KMS-11 (cell line): ENCODE measurements at regions not wholly inside any gene's neighbourhood (a gene's known extent, or its start where the extent isn't known, plus 50 kb on each side); places are given as distances from the start of the nearest gene placed in this dataset.
A peak's percentile ranks its signal among the peaks of the same experiment; 100 is the strongest.

Experiments
- H2AFZ ChIP-seq: fragments of 200-600 bp; sonication (generic); 2 replicates; pipeline ENCODE4 v1.6.1; 2016; ENCODE audit warnings: antibody characterized with exemption, mixed run types, low read depth
- H3K27ac ChIP-seq: fragments of 200-600 bp; sonication (generic); 2 replicates; pipeline ENCODE4 v1.6.1; 2016; ENCODE audit warnings: mild to moderate bottlenecking, mixed run types
- H3K27me3 ChIP-seq: fragments of 200-600 bp; sonication (generic); 2 replicates; pipeline ENCODE4 v1.6.1; 2017; ENCODE audit warnings: mild to moderate bottlenecking, low read depth, mixed run types, moderate library complexity; ENCODE audit not compliant: insufficient read depth
- H3K36me3 ChIP-seq: fragments of 200-600 bp; sonication (generic); 2 replicates; pipeline ENCODE4 v1.6.1; 2017; ENCODE audit warnings: mild to moderate bottlenecking, mixed run types; ENCODE audit not compliant: insufficient read depth
- H3K4me1 ChIP-seq: fragments of 200-600 bp; sonication (generic); 2 replicates; pipeline ENCODE4 v1.6.1; 2016; ENCODE audit warnings: mild to moderate bottlenecking, low read depth, mixed run types; ENCODE audit not compliant: poor library complexity, severe bottlenecking
- H3K4me2 ChIP-seq: fragments of 200-600 bp; sonication (generic); 2 replicates; pipeline ENCODE4 v1.7.0; 2016; ENCODE audit warnings: mild to moderate bottlenecking, mixed run types
- H3K4me3 ChIP-seq: fragments of 200-600 bp; sonication (generic); IDR thresholded peaks from 2 replicates; pipeline ENCODE4 v1.6.1; 2017; ENCODE audit warnings: low read depth, low read length, mixed read lengths; ENCODE audit not compliant: insufficient read depth
- H3K79me2 ChIP-seq: fragments of 200-600 bp; sonication (generic); 2 replicates; pipeline ENCODE4 v1.6.1; 2016; ENCODE audit warnings: low read depth, mixed run types; ENCODE audit not compliant: insufficient read depth
- H3K9ac ChIP-seq: fragments of 200-600 bp; sonication (generic); 2 replicates; pipeline ENCODE4 v1.6.1; 2016; ENCODE audit warnings: mild to moderate bottlenecking, mixed run types
- H4K20me1 ChIP-seq: fragments of 200-600 bp; sonication (generic); 2 replicates; pipeline ENCODE4 v1.6.1; 2016; ENCODE audit warnings: mild to moderate bottlenecking, mixed run types; ENCODE audit not compliant: insufficient read depth
- TF ChIP-seq, protein P1 (sequence below): fragments of 200-600 bp; sonication (generic); conservative IDR thresholded peaks from 2 replicates; pipeline ENCODE4 v1.6.1; 2017; ENCODE audit warnings: low read depth, mild to moderate bottlenecking, antibody characterized with exemption, low read length, moderate library complexity, mixed read lengths

DNA sequence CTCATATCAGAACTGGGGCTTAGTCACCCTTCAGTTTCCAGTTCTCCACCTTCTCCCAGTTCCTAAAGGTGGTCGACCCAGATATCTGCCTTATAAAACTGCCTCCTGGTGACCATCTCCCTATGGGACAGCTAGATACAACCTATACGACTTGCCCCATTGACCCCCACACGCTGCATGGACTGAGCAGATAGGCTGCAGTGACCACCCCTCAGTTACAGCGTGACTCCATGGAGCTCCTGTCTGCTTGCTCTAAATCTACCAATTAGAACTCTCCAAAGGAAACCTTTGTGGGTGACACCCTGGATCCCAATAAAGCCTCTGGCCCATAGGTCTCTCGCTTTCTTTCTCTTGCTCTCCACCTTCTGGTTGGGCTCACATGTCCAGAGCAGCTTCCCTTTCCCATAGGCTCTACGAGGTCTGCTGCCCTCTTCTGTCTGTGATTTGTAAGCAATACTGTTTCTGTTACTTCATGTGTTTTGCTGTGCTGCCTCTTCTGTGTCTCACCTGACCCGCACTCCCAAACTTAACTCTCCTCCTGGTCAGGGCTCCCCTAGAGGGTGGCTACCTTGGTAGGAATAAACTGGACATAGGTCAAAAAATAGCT is 971.3 kb upstream of the FAM98A start:
- Histone ChIP-seq H4K20me1 (no peaks in the 10 kb centered on the region), H3K4me1 (no peaks in the 10 kb centered on the region), H3K4me3 (no peak overlapping the region), H3K4me2 (no peak overlapping the region), H2AFZ (no peak overlapping the region), H3K27me3 (no peaks in the 10 kb centered on the region), H3K79me2 (no peaks in the 10 kb centered on the region), H3K9ac (no peak overlapping the region), H3K27ac (no peak overlapping the region), H3K36me3 (no peaks in the 10 kb centered on the region)
- TF ChIP-seq, protein P1, sequence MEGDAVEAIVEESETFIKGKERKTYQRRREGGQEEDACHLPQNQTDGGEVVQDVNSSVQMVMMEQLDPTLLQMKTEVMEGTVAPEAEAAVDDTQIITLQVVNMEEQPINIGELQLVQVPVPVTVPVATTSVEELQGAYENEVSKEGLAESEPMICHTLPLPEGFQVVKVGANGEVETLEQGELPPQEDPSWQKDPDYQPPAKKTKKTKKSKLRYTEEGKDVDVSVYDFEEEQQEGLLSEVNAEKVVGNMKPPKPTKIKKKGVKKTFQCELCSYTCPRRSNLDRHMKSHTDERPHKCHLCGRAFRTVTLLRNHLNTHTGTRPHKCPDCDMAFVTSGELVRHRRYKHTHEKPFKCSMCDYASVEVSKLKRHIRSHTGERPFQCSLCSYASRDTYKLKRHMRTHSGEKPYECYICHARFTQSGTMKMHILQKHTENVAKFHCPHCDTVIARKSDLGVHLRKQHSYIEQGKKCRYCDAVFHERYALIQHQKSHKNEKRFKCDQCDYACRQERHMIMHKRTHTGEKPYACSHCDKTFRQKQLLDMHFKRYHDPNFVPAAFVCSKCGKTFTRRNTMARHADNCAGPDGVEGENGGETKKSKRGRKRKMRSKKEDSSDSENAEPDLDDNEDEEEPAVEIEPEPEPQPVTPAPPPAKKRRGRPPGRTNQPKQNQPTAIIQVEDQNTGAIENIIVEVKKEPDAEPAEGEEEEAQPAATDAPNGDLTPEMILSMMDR = peak; percentile 45

DNA sequence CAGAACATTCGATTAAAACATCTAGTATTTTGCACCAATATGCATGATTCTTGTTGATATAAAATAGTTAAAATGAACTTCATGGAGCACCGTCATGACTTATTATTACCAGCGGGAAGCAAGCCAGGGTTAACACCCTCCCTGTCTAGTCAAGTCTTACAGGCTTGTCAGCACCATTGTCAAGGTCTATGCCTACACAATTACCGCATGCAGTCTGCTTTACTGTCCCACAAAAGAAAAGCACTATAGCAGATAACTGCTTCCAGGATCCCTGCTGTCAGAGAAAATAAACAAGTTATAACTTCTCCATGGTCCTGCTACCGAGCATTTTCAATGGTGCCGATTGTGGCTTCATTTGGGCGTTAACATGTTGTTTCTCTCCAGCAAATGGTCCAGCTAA is 968.0 kb upstream of the FAM98A start:
- Histone ChIP-seq H3K4me2 (no peak overlapping the region), H4K20me1 (no peaks in the 10 kb centered on the region), H3K27me3 (no peaks in the 10 kb centered on the region), H3K27ac (no peak overlapping the region), H3K36me3 (no peaks in the 10 kb centered on the region), H3K4me1 (no peaks in the 10 kb centered on the region), H3K79me2 (no peaks in the 10 kb centered on the region), H3K9ac (no peak overlapping the region), H2AFZ (no peak overlapping the region), H3K4me3 (no peak overlapping the region)
- TF ChIP-seq, protein P1 = no peak

GRCh38 chr2:34552337-34552736 is 953.2 kb upstream of the FAM98A start:
- Histone ChIP-seq H3K27me3 (no peaks in the 10 kb centered on the region), H3K4me3 (no peak overlapping the region), H3K27ac (no peak overlapping the region), H3K36me3 (no peaks in the 10 kb centered on the region), H4K20me1 (no peaks in the 10 kb centered on the region), H3K79me2 (no peaks in the 10 kb centered on the region), H2AFZ (no peak overlapping the region), H3K9ac (no peak overlapping the region), H3K4me1 (no peaks in the 10 kb centered on the region), H3K4me2 (no peak overlapping the region)
- TF ChIP-seq, protein P1 = no peak

DNA sequence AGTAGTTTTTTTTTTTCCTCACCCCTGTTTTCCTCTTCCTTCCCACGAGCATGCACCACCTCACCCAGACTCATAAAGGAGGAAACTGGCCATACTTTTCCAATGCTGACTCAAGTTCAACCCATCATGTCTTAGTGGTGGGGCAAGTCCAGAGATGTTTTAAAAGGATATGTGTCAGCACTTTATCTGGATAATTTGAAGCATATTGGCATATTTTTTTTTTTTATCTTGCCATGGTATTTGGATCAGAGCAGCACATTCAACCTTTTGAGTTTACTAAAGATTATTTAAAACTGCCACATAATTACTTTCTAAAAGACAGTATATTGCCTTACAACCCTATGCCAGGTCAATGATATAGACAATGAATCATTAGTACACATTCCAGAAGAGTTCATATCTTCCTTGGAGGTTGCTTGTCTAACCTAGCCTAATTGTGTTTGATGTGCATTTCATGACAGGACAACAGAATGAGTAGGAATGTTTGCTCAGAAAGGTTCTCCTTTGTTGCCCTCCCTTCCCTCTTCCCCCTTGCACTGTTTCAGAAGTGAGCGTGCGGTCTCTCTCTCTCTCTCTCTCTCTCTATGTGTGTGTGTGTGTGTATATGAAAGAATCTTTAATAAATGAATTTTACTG is 950.7 kb upstream of the FAM98A start:
- Histone ChIP-seq H3K9ac (no peak overlapping the region), H3K4me1 (no peaks in the 10 kb centered on the region), H3K27ac (no peak overlapping the region), H3K27me3 (no peaks in the 10 kb centered on the region), H3K4me3 (no peak overlapping the region), H2AFZ (no peak overlapping the region), H4K20me1 (no peaks in the 10 kb centered on the region), H3K4me2 (no peak overlapping the region), H3K79me2 (no peaks in the 10 kb centered on the region), H3K36me3 (no peaks in the 10 kb centered on the region)
- TF ChIP-seq, protein P1 = no peak
